ENCODE measurements at regions not wholly inside any gene's neighbourhood (a gene's known extent, or its start where the extent isn't known, plus 50 kb on each side); places are given as distances from the start of the nearest gene placed in this dataset.

DNA sequence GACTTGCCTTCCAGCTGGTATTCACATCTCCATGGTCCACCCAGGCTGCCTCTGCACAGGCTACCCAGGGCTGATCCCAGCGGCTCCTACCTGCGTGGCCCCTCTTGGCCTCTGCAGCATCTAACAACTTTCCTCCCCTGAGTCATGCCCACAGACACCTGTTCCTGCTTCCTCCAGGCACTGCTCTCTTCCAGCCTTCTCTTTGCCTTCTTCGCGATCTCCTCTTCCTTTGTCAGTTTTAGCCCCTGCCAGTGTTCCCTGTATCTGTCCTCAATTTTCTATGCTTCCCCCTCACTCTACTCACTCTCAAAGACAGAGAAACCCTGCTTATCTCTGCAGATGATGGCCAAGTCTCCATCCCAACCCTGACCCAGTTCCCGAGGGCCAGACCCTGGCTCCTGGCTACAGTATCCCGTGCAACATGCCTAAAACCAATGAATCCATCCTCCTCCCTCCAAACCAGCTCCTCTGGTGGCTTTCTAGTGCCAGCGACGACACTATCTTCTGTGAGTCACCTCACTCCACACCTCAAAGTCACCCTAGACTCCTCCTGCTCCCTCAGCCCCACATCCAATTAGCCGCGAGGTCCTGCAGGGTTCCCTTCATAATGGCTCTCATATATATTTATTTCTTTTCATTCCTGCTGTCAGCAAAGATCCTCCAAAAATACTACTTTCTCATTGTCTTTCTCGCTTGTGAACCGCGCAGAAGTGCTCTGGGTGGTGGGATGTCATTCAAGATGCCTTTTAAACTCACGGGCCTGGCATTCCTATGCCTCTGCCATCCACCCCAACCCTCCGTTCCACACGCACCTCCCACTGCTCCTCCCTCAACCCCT lies 259.2 kb downstream of the TOMM20 start:
- H3K4me3 ChIP-seq (ENCODE audit: low read depth, low read length) = no peak overlapping the region
- no peak for DNase-seq (ENCODE audit: low read depth)
- TF ChIP-seq, protein P1, sequence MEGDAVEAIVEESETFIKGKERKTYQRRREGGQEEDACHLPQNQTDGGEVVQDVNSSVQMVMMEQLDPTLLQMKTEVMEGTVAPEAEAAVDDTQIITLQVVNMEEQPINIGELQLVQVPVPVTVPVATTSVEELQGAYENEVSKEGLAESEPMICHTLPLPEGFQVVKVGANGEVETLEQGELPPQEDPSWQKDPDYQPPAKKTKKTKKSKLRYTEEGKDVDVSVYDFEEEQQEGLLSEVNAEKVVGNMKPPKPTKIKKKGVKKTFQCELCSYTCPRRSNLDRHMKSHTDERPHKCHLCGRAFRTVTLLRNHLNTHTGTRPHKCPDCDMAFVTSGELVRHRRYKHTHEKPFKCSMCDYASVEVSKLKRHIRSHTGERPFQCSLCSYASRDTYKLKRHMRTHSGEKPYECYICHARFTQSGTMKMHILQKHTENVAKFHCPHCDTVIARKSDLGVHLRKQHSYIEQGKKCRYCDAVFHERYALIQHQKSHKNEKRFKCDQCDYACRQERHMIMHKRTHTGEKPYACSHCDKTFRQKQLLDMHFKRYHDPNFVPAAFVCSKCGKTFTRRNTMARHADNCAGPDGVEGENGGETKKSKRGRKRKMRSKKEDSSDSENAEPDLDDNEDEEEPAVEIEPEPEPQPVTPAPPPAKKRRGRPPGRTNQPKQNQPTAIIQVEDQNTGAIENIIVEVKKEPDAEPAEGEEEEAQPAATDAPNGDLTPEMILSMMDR (IDR thresholded peaks at IDR 0.05; ENCODE audit: low read depth, low read length, missing control alignments) = no peak
- in situ Hi-C loops (cut with HindIII; ENCODE audit: low sequenced_read_pairs) = no loop called here

DNA sequence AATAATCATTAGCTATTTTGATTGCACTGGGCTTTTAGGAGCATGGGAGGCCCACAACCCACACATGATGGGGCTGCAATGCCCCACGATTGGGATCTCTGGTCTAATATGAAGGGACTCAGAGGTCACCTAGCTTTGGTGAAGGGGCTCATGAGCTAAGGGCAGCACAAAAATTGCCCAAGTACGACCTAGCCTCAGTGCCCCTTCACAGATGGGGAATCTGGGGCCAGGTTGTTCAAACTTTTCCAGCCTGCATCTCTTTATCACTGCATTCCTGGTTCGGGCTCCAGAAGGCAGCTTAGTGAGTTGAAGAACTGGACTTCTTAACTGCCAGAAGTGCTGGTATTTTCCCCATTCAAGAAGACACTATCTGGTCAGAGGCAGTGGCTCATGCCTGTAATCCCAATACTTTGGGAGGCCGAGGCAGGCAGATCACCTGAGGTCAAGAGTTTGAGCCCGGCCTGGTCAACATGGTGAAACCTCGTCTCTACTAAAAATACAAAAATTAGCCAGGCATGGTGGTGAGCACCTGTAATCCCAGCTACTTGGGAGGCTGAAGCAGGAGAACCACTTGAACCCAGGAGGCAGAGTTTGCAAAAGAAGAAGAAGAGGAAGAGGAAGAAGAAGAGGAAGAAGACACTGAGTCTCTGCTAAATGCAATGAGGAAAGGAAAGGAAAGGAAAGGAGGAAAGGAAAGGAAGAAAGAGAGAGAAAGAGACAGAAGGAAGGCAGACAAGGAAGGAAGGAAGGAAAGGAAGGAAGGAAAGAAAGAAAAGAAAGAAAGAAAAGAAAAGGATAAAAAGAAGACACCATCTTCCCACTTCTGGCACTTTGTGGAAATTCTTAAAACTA lies 258.5 kb upstream of the IRF2BP2 start:
- in situ Hi-C loops (cut with HindIII; ENCODE audit: low sequenced_read_pairs) = no loop called here

DNA sequence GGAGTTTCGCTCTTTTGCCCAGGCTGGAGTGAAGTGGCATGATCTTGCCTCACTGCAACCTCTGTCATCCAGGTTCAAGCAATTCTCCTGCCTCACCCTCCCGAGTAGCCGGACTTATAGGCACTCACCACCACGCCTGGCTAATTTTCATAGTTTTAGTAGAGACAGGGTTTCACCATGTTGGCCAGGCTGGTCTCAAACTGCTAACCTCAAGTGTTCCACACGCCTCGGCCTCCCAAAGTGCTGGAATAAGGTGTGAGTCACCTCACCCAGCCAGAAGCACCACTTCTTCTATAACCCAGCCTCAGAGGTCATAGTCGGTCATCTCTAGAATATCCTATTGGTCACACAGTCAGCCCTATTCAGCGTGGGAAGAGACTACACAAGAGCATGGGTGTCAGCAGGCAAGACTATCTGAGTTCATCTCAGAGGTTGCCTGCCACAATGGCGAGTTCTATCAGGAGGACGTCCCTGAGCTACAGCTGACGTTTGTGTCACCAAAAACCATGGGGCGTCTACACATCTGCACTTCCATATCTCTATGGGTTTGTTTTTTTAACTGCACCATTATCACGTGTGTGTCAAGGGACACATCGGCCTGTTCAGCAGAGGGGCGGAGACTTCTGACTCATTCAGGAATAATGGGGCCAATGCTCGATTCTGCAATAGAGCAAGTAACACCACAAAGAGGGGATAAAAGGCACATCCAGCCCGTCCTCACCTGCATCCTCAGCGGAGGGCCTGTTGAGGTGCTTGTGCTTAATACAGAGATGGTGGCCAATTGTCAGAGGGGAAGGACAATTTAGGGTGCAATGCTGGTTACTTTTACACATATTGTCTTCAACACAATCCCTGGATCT lies 256.3 kb upstream of the IRF2BP2 start:
- TF ChIP-seq, protein P1 (IDR thresholded peaks at IDR 0.05; ENCODE audit: low read depth, low read length, missing control alignments) = no peak
- DNase-seq (ENCODE audit: low read depth) = no peak

More for the DNA sequence above, 258.5 kb upstream of the IRF2BP2 start:
- H3K4me3 ChIP-seq (ENCODE audit: low read depth, low read length) = no peak overlapping the region
- no peak for DNase-seq (ENCODE audit: low read depth)
- TF ChIP-seq, protein P1 (IDR thresholded peaks at IDR 0.05; ENCODE audit: low read depth, low read length, missing control alignments) = no peak

DNA sequence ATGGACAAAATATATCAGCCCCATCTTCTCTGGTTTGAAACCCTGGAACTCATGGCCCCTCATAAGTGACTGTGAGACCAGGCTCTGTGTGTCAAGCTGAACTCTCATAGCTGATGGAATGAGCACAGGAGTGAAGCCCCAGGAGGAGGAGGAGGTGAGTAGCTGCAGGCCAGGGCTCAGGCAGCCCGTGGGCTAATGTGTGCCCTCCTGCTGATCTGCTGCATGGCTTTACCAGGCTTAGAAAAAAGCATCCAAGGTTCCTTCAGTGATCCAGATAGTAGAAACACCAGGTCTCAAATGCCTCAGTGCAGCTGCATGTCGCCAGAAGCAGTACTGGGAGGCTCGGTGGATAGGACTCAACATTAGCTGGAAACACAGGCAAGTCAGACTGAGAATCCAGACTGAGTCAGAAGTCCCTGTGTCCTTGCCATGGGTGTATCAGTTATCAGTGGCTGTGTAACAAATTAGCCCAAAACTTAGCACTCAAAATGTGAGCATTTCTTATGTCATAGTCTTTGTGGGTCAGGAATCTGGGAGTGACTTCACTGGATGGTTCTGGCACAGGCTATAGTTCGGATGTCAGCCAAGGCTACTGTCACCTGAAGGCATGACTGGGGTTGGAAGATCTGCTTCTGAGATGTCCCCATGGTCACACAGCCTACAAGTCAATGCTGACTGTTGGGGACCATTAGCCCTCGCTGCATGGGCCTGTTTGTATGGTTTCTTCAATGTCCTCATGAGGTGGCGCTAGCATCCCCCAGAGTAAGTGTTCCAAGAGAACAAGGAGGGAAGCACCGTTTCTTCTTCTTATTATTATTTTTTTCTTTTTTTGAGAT lies 255.4 kb upstream of the IRF2BP2 start:
- TF ChIP-seq, protein P1 (IDR thresholded peaks at IDR 0.05; ENCODE audit: low read depth, low read length, missing control alignments) = no peak
- H3K4me3 ChIP-seq (ENCODE audit: low read depth, low read length) = no peak overlapping the region
- in situ Hi-C loops (cut with HindIII; ENCODE audit: low sequenced_read_pairs) = no loop called here
- no peak for DNase-seq (ENCODE audit: low read depth)

More for the DNA sequence above, 256.3 kb upstream of the IRF2BP2 start:
- in situ Hi-C loops (cut with HindIII; ENCODE audit: low sequenced_read_pairs) = no loop called here
- H3K4me3 ChIP-seq (ENCODE audit: low read depth, low read length) = no peak overlapping the region

DNA sequence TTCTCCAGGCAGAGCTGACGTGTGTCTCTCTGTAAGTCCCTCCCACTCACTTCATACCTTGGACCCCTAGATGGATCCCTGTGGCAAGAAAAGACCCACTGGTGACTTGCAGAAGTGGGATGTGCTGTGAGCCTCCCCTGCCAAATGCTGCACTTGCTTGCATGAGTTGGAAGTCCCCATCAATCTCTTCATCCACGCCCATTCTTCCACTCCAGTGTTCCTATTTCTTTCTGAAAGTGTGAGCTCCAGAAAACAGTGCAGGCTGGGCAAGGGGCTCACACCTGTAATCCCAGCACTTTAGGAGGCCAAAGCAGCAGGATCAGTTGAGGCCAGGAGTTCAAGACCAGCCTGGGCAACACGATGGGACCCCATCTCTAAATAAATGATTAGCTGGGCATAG lies 254.1 kb upstream of the IRF2BP2 start:
- H3K4me3 ChIP-seq (ENCODE audit: low read depth, low read length) = no peak overlapping the region
- in situ Hi-C loops (cut with HindIII; ENCODE audit: low sequenced_read_pairs) = no loop called here
- TF ChIP-seq, protein P1 (IDR thresholded peaks at IDR 0.05; ENCODE audit: low read depth, low read length, missing control alignments) = no peak
- no peak for DNase-seq (ENCODE audit: low read depth)

Data from astrocyte of the cerebellum (primary cell).